GM18520 (cell line): ENCODE measurements at regions not wholly inside any gene's neighbourhood (a gene's known extent, or its start where the extent isn't known, plus 50 kb on each side); places are given as distances from the start of the nearest gene placed in this dataset.

Experiments
- ATAC-seq: cut with Tn5 transposase; IDR thresholded peaks from one replicate; pipeline ENCODE4 v1.9.1; 2021; ENCODE audit not compliant: unreplicated experiment

GRCh38 chr12:81819991-81820633 lies 61.0 kb upstream of the PPFIA2 start:
- no peak for ATAC-seq

DNA sequence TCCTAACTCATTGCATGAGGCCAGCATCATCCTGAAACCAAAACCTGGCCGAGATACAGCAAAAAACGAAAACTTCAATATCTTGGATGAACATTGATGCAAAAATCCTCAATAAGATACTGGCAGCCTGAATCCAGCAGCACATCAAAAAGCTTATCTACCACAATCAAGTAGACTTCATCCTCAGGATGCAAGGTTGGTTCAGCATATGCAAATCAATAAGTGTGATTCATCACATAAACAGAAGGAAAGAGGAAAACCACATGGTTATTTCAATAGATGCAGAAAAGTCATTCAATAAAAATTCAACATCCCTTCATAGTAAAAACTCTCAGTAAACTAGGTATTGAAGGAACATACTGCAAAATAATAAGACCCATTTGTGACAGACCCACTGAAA lies 56.5 kb upstream of the PPFIA2 start:
- no peak for ATAC-seq

DNA sequence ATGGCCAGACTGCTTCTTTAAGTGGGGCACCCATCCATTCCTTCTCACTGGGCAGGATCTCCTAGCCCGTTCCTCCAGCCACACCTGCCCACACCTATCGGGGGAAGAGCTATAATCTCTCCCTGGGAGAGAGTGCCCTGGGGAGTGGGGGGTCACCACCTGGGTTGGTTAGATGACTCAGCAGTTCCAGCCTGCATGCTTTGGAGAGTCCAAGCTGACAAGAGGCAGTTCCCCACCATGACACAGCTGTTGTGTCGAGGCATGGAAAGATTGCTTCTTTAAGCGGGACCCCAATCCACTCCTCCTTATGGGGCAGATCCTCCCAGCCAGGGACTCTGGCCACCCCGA lies 52.6 kb upstream of the PPFIA2 start:
- ATAC-seq: no peak

DNA sequence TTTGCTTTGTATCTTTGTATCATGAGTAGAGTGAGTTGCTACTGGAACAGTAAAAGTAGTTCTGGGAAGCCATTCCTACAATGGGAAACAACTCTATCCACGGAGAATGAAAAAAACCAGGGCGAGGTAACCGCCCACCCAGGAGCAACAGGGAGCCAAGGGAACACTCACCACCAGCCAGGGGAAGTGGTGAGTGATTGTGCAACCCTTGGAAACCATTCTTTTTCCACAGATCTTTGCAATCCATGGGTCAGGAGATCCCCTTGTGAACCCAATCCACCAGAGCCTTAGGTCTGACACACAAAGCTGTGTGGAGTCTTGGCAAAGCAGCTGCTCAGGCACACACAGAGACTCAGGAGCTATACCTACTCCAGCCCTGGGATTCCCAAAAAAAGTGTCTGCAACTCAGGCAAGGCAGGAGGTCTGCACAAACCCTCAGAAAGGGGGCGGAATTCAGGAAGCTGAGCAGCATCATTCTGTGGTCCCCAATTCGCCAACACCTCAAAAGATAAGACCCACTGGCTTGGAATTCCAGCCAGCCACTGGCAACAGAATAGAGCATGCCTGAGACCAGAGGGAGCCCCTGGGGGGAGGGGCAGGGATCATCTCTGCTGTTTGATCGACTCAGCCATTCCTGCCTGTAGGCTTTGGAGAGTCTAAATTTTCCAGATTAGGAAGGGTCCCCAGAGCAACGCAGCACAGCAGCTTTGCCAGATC lies 52.1 kb upstream of the PPFIA2 start:
- ATAC-seq: no peak

DNA sequence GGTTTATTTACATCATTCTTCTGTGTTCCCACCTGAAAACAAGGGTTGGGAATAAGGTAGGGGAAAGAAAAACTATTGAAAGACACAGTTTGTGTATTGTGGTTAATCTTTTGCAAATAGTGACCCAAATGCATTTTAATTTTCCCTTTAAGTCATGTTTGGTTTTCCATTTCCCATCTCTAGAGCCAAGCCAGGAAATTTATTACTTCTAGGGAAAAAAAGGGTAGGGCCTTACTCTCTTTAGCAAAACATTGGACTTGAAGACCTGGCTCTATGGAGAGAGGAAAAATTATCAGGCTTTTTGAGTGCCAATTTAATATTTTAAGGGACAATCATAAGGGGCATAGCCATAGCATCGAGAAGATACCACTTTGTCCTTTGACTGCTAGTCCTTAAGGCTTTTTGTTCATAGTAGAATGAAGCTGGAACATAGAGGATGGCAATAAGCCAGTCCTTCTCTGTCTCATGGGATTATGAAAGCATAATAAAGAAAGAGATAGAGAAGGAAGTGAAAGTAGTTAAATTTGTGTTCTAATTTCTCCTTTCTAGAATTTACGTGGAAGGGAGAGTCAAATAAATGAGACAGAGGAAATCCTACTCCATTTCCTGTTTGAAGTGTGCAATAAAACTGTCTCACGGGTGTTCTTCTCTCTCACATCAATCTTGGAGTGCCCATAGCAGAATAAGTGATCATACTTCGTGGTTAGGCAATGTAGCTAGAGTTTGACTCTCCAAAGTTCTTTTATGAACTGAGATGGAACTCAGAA lies 50.9 kb upstream of the PPFIA2 start:
- ATAC-seq: no peak

DNA sequence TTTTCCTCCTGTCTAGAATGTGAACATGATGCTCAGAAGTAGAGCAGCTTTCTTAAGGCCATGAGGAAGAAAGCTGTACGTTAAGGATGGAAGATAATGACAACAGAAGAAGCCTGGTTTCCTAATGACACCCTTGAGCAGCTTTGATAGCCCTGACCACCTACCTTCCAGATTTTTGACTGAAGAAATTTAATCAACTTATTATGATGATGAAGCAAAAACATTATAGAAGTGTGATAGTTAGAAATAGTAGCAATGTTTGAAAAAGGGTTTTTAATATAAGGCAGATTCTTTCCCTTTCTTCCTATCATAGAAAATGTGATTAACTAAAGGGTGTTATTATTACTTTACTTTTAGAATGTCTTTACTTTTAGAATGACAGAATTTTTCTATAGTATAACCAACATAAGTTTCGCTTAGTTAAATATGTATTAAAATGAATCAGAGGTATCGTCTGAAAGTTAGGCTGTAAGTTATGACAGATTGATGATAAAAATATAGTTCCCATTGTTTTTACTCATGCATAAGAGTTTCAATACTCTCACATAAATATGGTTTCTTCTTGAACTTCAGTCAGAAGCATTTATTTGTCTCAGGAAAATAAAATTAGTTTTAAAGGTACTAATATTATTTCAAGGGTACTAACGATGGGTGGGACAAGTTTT lies 50.1 kb upstream of the PPFIA2 start:
- no peak for ATAC-seq
